Testis (tissue), 2 donors: ENCODE measurements at regions not wholly inside any gene's neighbourhood (a gene's known extent, or its start where the extent isn't known, plus 50 kb on each side); places are given as distances from the start of the nearest gene placed in this dataset.

Experiments used
- DNase-seq: peaks from one replicate; pipeline ENCODE4 v3.0.0-alpha.2; 2019
- H3K27ac ChIP-seq, 2 donors: fragments of 200-600 bp; sonication (generic); one replicate each; pipeline ENCODE4 v1.5.1; 2019
- H3K27me3 ChIP-seq: fragments of 200-600 bp; sonication (generic); one replicate; pipeline ENCODE4 v1.5.1; 2019
- H3K36me3 ChIP-seq: fragments of 200-600 bp; sonication (generic); one replicate; pipeline ENCODE4 v1.5.1; 2017; ENCODE audit warnings: low read depth; ENCODE audit errors: missing control alignments
- H3K4me1 ChIP-seq: fragments of 200-600 bp; sonication (generic); one replicate; pipeline ENCODE4 v1.5.1; 2019
- H3K4me3 ChIP-seq, 2 donors: fragments of 200-600 bp; sonication (generic); one replicate each; pipeline ENCODE4 v1.5.1; 2017 to 2019
- H3K9me3 ChIP-seq: fragments of 200-600 bp; sonication (generic); one replicate; pipeline ENCODE4 v1.5.1; 2017
- CTCF ChIP-seq, 3 experiments: fragments of 450-650 bp in 2 of 3; fragments of 200-600 bp in 1 of 3; sonication (generic) in 1 of 3; IDR thresholded peaks; one replicate each; pipeline ENCODE4 v1.5.1; 2016 to 2019; ENCODE audit warnings: antibody characterized with exemption in 3 of 3, mild to moderate bottlenecking in 2 of 3, moderate library complexity in 1 of 3
- POLR2A ChIP-seq: fragments of 450-650 bp; IDR thresholded peaks from one replicate; pipeline ENCODE4 v1.6.1; 2017; ENCODE audit warnings: antibody characterized with exemption, mild to moderate bottlenecking, moderate library complexity
- WGBS, 2 donors: methylation state at CpG; one replicate each; pipeline ENCODE4 v1.1.5; 2018; 5-methylcytosine and 5-hydroxymethylcytosine counted together
- intact Hi-C: fragments of 100-400 bp; cut with DNase I; formaldehyde crosslinking; loops from one replicate; pipeline ENCODE4 v1.15.1; 2023; ENCODE audit warnings: low total_unique reads

GRCh38 chr1:30615816-30616590, 107.4 kb downstream of the MATN1 start:
- Histone ChIP-seq H3K36me3 (no peaks in the 10 kb centered on the region), H3K27me3 (no peaks in the 10 kb centered on the region), H3K4me3 (no peak overlapping the region), H3K27ac (no peak overlapping the region), H3K9me3 (no peaks in the 10 kb centered on the region), H3K4me1 (no peaks in the 10 kb centered on the region)
- intact Hi-C loops: no loop called here
- DNase-seq: no peak
- 91 to 92% methylated on average over 6 to 8 of the region's 8 CpGs for WGBS, 2 donors
- TF ChIP-seq POLR2A (no peak), CTCF (IDR thresholded peaks at IDR 0.05) (no peak)

- Histone ChIP-seq H3K27ac (no peak overlapping the region), H3K4me3 (no peak overlapping the region), H3K27me3 (no peaks in the 10 kb centered on the region), H3K4me1 (no peaks in the 10 kb centered on the region), H3K9me3 (no peaks in the 10 kb centered on the region), H3K36me3 (no peaks in the 10 kb centered on the region)
- no peak for DNase-seq
- TF ChIP-seq POLR2A (no peak), CTCF (IDR thresholded peaks at IDR 0.05) (no peak)
- WGBS, 2 donors: 73 to 92% methylated on average over 2 to 3 of the region's 3 CpGs
- intact Hi-C loops: no loop called here
These were observed 108.1 kb downstream of the MATN1 start for GRCh38 chr1:30615076-30615795.

GRCh38 chr1:30613188-30613587, 110.2 kb downstream of the MATN1 start:
- no peaks in the 10 kb centered on the region for H3K36me3 ChIP-seq
- no peak for DNase-seq
- H3K27ac ChIP-seq: no peak overlapping the region
- H3K4me3 ChIP-seq: no peak overlapping the region
- intact Hi-C loops: no loop called here
- TF ChIP-seq CTCF (IDR thresholded peaks at IDR 0.05) (no peak), POLR2A (no peak)
- 79 to 84% methylated on average over 1 of the region's 1 CpG for WGBS, 2 donors
- no peaks in the 10 kb centered on the region for H3K4me1 ChIP-seq
- no peaks in the 10 kb centered on the region for H3K9me3 ChIP-seq
- no peaks in the 10 kb centered on the region for H3K27me3 ChIP-seq

GRCh38 chr1:30612536-30613065, 110.8 kb downstream of the MATN1 start:
- DNase-seq: no peak
- H3K27me3 ChIP-seq: no peaks in the 10 kb centered on the region
- H3K27ac ChIP-seq: no peak overlapping the region
- H3K36me3 ChIP-seq: no peaks in the 10 kb centered on the region
- H3K9me3 ChIP-seq: no peaks in the 10 kb centered on the region
- no peak overlapping the region for H3K4me3 ChIP-seq
- no peak for TF ChIP-seq POLR2A
- no peak for TF ChIP-seq CTCF (IDR thresholded peaks at IDR 0.05)
- no peaks in the 10 kb centered on the region for H3K4me1 ChIP-seq
- WGBS, 2 donors: 74 to 88% methylated on average over 1 of the region's 1 CpG
- intact Hi-C loops: no loop called here
